Fibroblast of lung (primary cell): ENCODE measurements at regions not wholly inside any gene's neighbourhood (a gene's known extent, or its start where the extent isn't known, plus 50 kb on each side); places are given as distances from the start of the nearest gene placed in this dataset.

ENCODE experiments used
- DNase-seq, 2 donors: peaks; one replicate each; pipeline versions ENCODE4 v3.0.0 to v3.0.0-alpha.2; 2010; ENCODE audit warnings: low read depth in 2 of 2
- H2AFZ ChIP-seq: 2 replicates; pipeline ENCODE4 v1.5.1; 2012; ENCODE audit warnings: low read length, control low read depth, inconsistent platforms
- H3K27ac ChIP-seq: 2 replicates; pipeline ENCODE4 v1.5.1; 2011; ENCODE audit warnings: low read length, control low read depth; ENCODE audit not compliant: insufficient read depth
- H3K27me3 ChIP-seq: 2 replicates; pipeline ENCODE4 v1.5.1; 2011; ENCODE audit warnings: mild to moderate bottlenecking, low read length; ENCODE audit not compliant: control insufficient read depth, insufficient read depth
- H3K36me3 ChIP-seq: 2 replicates; pipeline ENCODE4 v1.5.1; 2011; ENCODE audit warnings: low read length; ENCODE audit not compliant: control insufficient read depth, insufficient read depth
- H3K4me1 ChIP-seq: 2 replicates; pipeline ENCODE4 v1.5.1; 2011; ENCODE audit warnings: low read length; ENCODE audit not compliant: control insufficient read depth, insufficient read depth; ENCODE audit errors: extremely low read depth
- H3K4me2 ChIP-seq: 2 replicates; pipeline ENCODE4 v1.5.1; 2011; ENCODE audit warnings: low read length, control low read depth; ENCODE audit not compliant: insufficient read depth; ENCODE audit errors: extremely low read depth
- H3K4me3 ChIP-seq, 4 experiments: fragments of 200-600 bp in 1 of 4; sonication (generic) in 1 of 4; replicated peaks in 1 of 4; 2 replicates each; pipeline ENCODE4 v1.5.1; 2011 to 2016; ENCODE audit warnings: low read length in 4 of 4, low read depth in 3 of 4, mild to moderate bottlenecking in 3 of 4, control low read depth in 2 of 4, inconsistent platforms in 1 of 4, mixed read lengths in 1 of 4; ENCODE audit not compliant: insufficient read depth in 1 of 4; ENCODE audit errors: control extremely low read depth in 1 of 4
- H3K79me2 ChIP-seq: 2 replicates; pipeline ENCODE4 v1.5.1; 2012; ENCODE audit warnings: mild to moderate bottlenecking, low read length, inconsistent platforms; ENCODE audit not compliant: control insufficient read depth, insufficient read depth
- H3K9ac ChIP-seq: 2 replicates; pipeline ENCODE4 v1.5.1; 2011; ENCODE audit warnings: mild to moderate bottlenecking, low read length, control low read depth; ENCODE audit not compliant: insufficient read depth
- H3K9me3 ChIP-seq: 2 replicates; pipeline ENCODE4 v1.5.1; 2012; ENCODE audit warnings: low read depth, low read length; ENCODE audit not compliant: control insufficient read depth, insufficient read depth
- H4K20me1 ChIP-seq: 2 replicates; pipeline ENCODE4 v1.5.1; 2011; ENCODE audit warnings: low read length; ENCODE audit not compliant: control insufficient read depth, insufficient read depth; ENCODE audit errors: extremely low read depth
- CTCF ChIP-seq, 2 donors: IDR thresholded peaks in 1 of 2; conservative IDR thresholded peaks in 1 of 2; 1 replicate in 1 of 2; 2 replicates in 1 of 2; pipeline ENCODE4 v1.5.1; 2011 to 2012; ENCODE audit warnings: low read length in 2 of 2, control low read depth in 1 of 2, inconsistent platforms in 1 of 2, low read depth in 1 of 2, mild to moderate bottlenecking in 1 of 2
- EZH2 ChIP-seq: IDR thresholded peaks from 2 replicates; pipeline ENCODE4 v1.5.1; 2012; ENCODE audit warnings: low read length, control low read depth, mild to moderate bottlenecking; ENCODE audit errors: missing control alignments

GRCh38 chr2:144147356-144147755 lies 372.6 kb downstream of the ZEB2 start:
- TF ChIP-seq EZH2, result no peak
- Histone ChIP-seq H3K9me3 (no peaks in the 10 kb centered on the region), H3K27me3 (no peaks in the 10 kb centered on the region), H3K36me3 (no peaks in the 10 kb centered on the region), H3K9ac (no peak overlapping the region), H3K27ac (no peak overlapping the region), H2AFZ (no peak overlapping the region), H4K20me1 (no peaks in the 10 kb centered on the region), H3K4me1 (no peaks in the 10 kb centered on the region), H3K79me2 (no peaks in the 10 kb centered on the region), H3K4me3 (no peak overlapping the region), H3K4me2 (no peak overlapping the region)
- no peak for DNase-seq

- Histone ChIP-seq H3K27me3 (no peaks in the 10 kb centered on the region), H3K4me2 (no peak overlapping the region), H3K4me1 (no peaks in the 10 kb centered on the region), H2AFZ (no peak overlapping the region), H3K4me3 (no peak overlapping the region), H3K27ac (no peak overlapping the region), H3K9me3 (no peaks in the 10 kb centered on the region), H4K20me1 (no peaks in the 10 kb centered on the region), H3K9ac (no peak overlapping the region), H3K36me3 (no peaks in the 10 kb centered on the region), H3K79me2 (no peaks in the 10 kb centered on the region)
- TF ChIP-seq EZH2 (no peak), CTCF (conservative IDR thresholded peaks at IDR 0.05 in 1 of 2, IDR thresholded peaks at IDR 0.05 in 1 of 2; ENCODE audit: low read depth in 1 of 2, low read length in 2 of 2) (no peak)
- no peak for DNase-seq
Measured at GRCh38 chr2:144146876-144147275, 373.0 kb downstream of the ZEB2 start.

DNA sequence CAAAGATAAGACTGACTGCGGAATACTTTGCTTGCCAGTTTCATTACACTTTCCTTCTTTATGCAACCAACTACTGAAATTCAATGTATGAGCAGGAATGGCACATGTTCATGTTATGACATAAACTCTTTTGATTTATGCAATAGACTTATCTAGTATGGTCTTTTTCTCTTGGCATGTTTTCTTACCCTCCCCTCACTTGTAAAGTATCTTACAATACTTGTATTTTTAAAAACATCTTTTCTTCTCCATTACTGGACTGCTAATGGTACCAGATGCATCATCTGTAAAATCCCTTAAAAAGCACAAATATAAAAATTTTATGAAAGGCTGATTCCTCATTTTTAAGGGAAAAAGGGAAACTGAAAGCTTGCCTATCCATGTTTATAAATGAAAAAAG lies 373.8 kb downstream of the ZEB2 start:
- TF ChIP-seq EZH2 (no peak), CTCF (conservative IDR thresholded peaks at IDR 0.05 in 1 of 2, IDR thresholded peaks at IDR 0.05 in 1 of 2; ENCODE audit: low read depth in 1 of 2, low read length in 2 of 2) (no peak)
- H3K9me3 ChIP-seq, result no peaks in the 10 kb centered on the region
- no peak overlapping the region for H3K4me2 ChIP-seq
- H3K27ac ChIP-seq, result no peak overlapping the region
- H2AFZ ChIP-seq, result no peak overlapping the region
- H3K4me3 ChIP-seq, result no peak overlapping the region
- H3K36me3 ChIP-seq, result no peaks in the 10 kb centered on the region
- no peak for DNase-seq
- no peak overlapping the region for H3K9ac ChIP-seq
- H3K4me1 ChIP-seq, result no peaks in the 10 kb centered on the region
- H3K27me3 ChIP-seq, result no peaks in the 10 kb centered on the region
- H3K79me2 ChIP-seq, result no peaks in the 10 kb centered on the region
- no peaks in the 10 kb centered on the region for H4K20me1 ChIP-seq
